ENCODE measurements at regions not wholly inside any gene's neighbourhood (a gene's known extent, or its start where the extent isn't known, plus 50 kb on each side); places are given as distances from the start of the nearest gene placed in this dataset.

DNA sequence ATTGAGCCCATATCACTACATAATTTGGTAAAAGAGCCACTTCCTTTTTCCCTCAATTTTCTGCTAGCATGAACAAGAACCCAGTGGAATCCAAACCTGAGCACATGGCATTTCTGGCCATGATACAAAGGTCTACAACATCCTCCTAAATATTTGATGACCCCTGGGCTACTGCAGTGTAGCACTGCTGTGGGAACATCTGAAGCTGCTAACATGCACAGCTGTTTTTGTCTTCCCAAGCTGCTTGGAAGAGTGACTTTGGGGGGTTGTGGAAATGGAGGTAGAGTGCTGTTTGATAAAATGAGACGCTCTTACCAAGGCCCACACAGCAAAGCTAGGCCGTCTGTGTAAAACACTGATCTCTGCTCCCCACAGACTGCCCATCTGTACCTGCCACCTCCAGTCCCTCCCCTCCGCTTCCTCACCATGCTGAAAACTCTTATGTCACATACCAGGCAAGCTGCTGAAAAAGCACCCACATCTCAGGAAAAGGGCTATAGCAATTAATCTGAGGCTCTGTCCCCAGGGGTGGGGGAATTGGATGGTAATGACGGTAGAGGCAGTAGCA is 197.2 kb upstream of the HNRNPA3 start (continued):
- TF ChIP-seq, protein P1, sequence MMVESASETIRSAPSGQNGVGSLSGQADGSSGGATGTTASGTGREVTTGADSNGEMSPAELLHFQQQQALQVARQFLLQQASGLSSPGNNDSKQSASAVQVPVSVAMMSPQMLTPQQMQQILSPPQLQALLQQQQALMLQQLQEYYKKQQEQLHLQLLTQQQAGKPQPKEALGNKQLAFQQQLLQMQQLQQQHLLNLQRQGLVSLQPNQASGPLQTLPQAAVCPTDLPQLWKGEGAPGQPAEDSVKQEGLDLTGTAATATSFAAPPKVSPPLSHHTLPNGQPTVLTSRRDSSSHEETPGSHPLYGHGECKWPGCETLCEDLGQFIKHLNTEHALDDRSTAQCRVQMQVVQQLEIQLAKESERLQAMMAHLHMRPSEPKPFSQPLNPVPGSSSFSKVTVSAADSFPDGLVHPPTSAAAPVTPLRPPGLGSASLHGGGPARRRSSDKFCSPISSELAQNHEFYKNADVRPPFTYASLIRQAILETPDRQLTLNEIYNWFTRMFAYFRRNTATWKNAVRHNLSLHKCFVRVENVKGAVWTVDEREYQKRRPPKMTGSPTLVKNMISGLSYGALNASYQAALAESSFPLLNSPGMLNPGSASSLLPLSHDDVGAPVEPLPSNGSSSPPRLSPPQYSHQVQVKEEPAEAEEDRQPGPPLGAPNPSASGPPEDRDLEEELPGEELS (CRISPR knock-in tag; IDR thresholded peaks at IDR 0.05): no peak
- TF ChIP-seq TEAD1 (CRISPR knock-in tag; IDR thresholded peaks at IDR 0.05): no peak
- TF ChIP-seq STAT6 (CRISPR knock-in tag; conservative IDR thresholded peaks at IDR 0.05; ENCODE audit: low read depth): no peak
- TF ChIP-seq SMAD4 (CRISPR knock-in tag; IDR thresholded peaks at IDR 0.05): no peak
- no peak for TF ChIP-seq KAT7 (CRISPR knock-in tag; IDR thresholded peaks at IDR 0.05; ENCODE audit: borderline replicate concordance)
- TF ChIP-seq IRF1 (CRISPR knock-in tag; IDR thresholded peaks at IDR 0.05): no peak
- no peak for TF ChIP-seq ELF4 (CRISPR knock-in tag; IDR thresholded peaks at IDR 0.05; ENCODE audit: low read depth)
- no peak for TF ChIP-seq NFE2L1 (CRISPR knock-in tag; IDR thresholded peaks at IDR 0.05)

DNA sequence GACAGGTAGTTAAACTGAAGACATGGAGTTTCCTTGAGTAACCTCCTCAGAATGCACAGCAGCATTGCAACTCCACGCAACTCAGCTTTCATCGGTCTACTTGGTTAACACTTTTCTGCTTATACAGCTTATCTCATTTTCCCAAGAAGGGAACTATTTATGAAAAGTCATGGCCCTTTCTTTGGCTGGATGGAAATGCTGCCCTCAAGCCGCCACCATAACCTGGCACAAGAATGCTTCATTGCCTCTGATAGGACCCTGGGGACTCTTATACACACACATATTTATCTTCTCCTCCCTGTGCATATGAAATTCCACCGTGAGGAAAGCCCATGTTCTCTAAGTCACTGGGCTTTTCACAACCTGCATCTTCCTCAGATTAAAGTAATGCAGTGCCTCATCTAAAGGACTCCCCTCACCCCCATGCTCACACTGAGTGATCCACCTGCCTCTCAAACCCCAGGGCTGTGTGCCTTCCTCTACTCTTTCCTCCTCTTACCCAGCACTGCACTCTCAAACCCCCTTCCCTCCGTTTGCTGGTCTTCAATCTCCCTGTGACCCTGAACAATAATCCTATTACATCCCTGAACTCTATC is 192.0 kb upstream of the HNRNPA3 start:
- no peak for DNase-seq (ENCODE audit: low spot score)
- CTCF ChIA-PET: no interaction called here
- no peaks in the 10 kb centered on the region for H3K27me3 Mint-ChIP-seq (ENCODE audit: low read depth)
- POLR2A ChIA-PET: no interaction called here
- no peak for ATAC-seq
- H3K27ac Mint-ChIP-seq: no peak overlapping the region
- peaks cover 12% of the 10 kb centered on the region for H3K4me1 Mint-ChIP-seq
- H3K4me3 Mint-ChIP-seq: no peak overlapping the region
- no peaks in the 10 kb centered on the region for H3K36me3 Mint-ChIP-seq
- H3K9me3 Mint-ChIP-seq: no peaks in the 10 kb centered on the region
- TF ChIP-seq ZNF263 (CRISPR knock-in tag; IDR thresholded peaks at IDR 0.05; ENCODE audit: low read depth) (no peak), ZBTB21 (CRISPR knock-in tag; IDR thresholded peaks at IDR 0.05; ENCODE audit: borderline replicate concordance) (no peak), SOX15 (CRISPR knock-in tag; IDR thresholded peaks at IDR 0.05) (no peak), GTF2I (CRISPR knock-in tag; conservative IDR thresholded peaks at IDR 0.05) (no peak), TEAD4 (CRISPR knock-in tag; IDR thresholded peaks at IDR 0.05) (no peak), PREB (CRISPR knock-in tag; IDR thresholded peaks at IDR 0.05; ENCODE audit: borderline replicate concordance) (no peak), ELF4 (CRISPR knock-in tag; IDR thresholded peaks at IDR 0.05; ENCODE audit: low read depth) (no peak), NR2C2 (CRISPR knock-in tag; IDR thresholded peaks at IDR 0.05) (no peak), FOXK1 (CRISPR knock-in tag; IDR thresholded peaks at IDR 0.05) (no peak), ERG (CRISPR knock-in tag; IDR thresholded peaks at IDR 0.05) (no peak)
- TF ChIP-seq, protein P2, sequence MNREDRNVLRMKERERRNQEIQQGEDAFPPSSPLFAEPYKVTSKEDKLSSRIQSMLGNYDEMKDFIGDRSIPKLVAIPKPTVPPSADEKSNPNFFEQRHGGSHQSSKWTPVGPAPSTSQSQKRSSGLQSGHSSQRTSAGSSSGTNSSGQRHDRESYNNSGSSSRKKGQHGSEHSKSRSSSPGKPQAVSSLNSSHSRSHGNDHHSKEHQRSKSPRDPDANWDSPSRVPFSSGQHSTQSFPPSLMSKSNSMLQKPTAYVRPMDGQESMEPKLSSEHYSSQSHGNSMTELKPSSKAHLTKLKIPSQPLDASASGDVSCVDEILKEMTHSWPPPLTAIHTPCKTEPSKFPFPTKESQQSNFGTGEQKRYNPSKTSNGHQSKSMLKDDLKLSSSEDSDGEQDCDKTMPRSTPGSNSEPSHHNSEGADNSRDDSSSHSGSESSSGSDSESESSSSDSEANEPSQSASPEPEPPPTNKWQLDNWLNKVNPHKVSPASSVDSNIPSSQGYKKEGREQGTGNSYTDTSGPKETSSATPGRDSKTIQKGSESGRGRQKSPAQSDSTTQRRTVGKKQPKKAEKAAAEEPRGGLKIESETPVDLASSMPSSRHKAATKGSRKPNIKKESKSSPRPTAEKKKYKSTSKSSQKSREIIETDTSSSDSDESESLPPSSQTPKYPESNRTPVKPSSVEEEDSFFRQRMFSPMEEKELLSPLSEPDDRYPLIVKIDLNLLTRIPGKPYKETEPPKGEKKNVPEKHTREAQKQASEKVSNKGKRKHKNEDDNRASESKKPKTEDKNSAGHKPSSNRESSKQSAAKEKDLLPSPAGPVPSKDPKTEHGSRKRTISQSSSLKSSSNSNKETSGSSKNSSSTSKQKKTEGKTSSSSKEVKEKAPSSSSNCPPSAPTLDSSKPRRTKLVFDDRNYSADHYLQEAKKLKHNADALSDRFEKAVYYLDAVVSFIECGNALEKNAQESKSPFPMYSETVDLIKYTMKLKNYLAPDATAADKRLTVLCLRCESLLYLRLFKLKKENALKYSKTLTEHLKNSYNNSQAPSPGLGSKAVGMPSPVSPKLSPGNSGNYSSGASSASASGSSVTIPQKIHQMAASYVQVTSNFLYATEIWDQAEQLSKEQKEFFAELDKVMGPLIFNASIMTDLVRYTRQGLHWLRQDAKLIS (CRISPR knock-in tag; IDR thresholded peaks at IDR 0.05; ENCODE audit: borderline replicate concordance): no peak
- TF ChIP-seq, protein P3, sequence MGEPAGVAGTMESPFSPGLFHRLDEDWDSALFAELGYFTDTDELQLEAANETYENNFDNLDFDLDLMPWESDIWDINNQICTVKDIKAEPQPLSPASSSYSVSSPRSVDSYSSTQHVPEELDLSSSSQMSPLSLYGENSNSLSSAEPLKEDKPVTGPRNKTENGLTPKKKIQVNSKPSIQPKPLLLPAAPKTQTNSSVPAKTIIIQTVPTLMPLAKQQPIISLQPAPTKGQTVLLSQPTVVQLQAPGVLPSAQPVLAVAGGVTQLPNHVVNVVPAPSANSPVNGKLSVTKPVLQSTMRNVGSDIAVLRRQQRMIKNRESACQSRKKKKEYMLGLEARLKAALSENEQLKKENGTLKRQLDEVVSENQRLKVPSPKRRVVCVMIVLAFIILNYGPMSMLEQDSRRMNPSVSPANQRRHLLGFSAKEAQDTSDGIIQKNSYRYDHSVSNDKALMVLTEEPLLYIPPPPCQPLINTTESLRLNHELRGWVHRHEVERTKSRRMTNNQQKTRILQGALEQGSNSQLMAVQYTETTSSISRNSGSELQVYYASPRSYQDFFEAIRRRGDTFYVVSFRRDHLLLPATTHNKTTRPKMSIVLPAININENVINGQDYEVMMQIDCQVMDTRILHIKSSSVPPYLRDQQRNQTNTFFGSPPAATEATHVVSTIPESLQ (CRISPR knock-in tag; IDR thresholded peaks at IDR 0.05): no peak
- TF ChIP-seq, protein P4, sequence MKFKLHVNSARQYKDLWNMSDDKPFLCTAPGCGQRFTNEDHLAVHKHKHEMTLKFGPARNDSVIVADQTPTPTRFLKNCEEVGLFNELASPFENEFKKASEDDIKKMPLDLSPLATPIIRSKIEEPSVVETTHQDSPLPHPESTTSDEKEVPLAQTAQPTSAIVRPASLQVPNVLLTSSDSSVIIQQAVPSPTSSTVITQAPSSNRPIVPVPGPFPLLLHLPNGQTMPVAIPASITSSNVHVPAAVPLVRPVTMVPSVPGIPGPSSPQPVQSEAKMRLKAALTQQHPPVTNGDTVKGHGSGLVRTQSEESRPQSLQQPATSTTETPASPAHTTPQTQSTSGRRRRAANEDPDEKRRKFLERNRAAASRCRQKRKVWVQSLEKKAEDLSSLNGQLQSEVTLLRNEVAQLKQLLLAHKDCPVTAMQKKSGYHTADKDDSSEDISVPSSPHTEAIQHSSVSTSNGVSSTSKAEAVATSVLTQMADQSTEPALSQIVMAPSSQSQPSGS (CRISPR knock-in tag; IDR thresholded peaks at IDR 0.05; ENCODE audit: borderline replicate concordance, low read depth): no peak

Data from WTC11 (cell line).